IMR-90 (cell line): ENCODE measurements at regions not wholly inside any gene's neighbourhood (a gene's known extent, or its start where the extent isn't known, plus 50 kb on each side); places are given as distances from the start of the nearest gene placed in this dataset.

Source experiments
- ATAC-seq: fragments of 200-7000 bp; cut with Tn5 transposase; 2 replicates; pipeline ENCODE4 v1.9.1; 2020; ENCODE audit warnings: low read depth, mild to moderate bottlenecking, moderate library complexity
- BruUV-seq: library from RNA; stranded (reverse); fragments of 400-500 nt; replicated peaks from 2 replicates; lab custom pipeline; 2021; lab: Mats Ljungman, UMichigan
- CTCF ChIA-PET: fragments of 300-600 bp; formaldehyde crosslinking; extraction: SDS; loops from one replicate; lab custom pipeline; 2021; ENCODE audit warnings: antibody characterized with exemption; lab: Yijun Ruan, JAX
- POLR2A ChIA-PET: fragments of 300-600 bp; sonication (Branson Sonifier 250); formaldehyde crosslinking; loops from one replicate; lab custom pipeline; 2022; ENCODE audit warnings: antibody characterized with exemption; ENCODE audit not compliant: unreplicated experiment; lab: Charles Lee
- DNase-seq: peaks from one replicate; pipeline ENCODE4 v3.0.0; 2013
- H2AFZ ChIP-seq: replicated peaks from 2 replicates; pipeline ENCODE3; 2013; ENCODE audit warnings: low read length, mild to moderate bottlenecking; ENCODE audit not compliant: poor library complexity
- H2AK5ac ChIP-seq: 2 replicates; pipeline ENCODE4 v1.6.1; 2013; ENCODE audit warnings: low read depth, low read length, inconsistent platforms
- H2AK9ac ChIP-seq: replicated peaks from 2 replicates; pipeline ENCODE3; 2013; ENCODE audit warnings: mild to moderate bottlenecking, low read depth, low read length, moderate library complexity; ENCODE audit not compliant: poor library complexity
- H2BK120ac ChIP-seq: 2 replicates; pipeline ENCODE4 v1.6.1; 2013; ENCODE audit warnings: low read depth, low read length, inconsistent platforms
- H2BK15ac ChIP-seq: 3 replicates; pipeline ENCODE4 v1.6.1; 2013; ENCODE audit warnings: low read depth, low read length, inconsistent platforms
- H2BK20ac ChIP-seq: 2 replicates; pipeline ENCODE4 v1.6.1; 2013; ENCODE audit warnings: low read depth, mild to moderate bottlenecking, inconsistent platforms, low read length, moderate library complexity
- H2BK5ac ChIP-seq: 2 replicates; pipeline ENCODE4 v1.6.1; 2013; ENCODE audit warnings: mild to moderate bottlenecking, low read depth, low read length, inconsistent platforms; ENCODE audit not compliant: poor library complexity, severe bottlenecking
- H3K14ac ChIP-seq: replicated peaks from 2 replicates; pipeline ENCODE4 v1.6.1; 2013; ENCODE audit warnings: low read depth, low read length, inconsistent platforms
- H3K18ac ChIP-seq: 2 replicates; pipeline ENCODE4 v1.6.1; 2013; ENCODE audit warnings: low read depth, low read length, control low read depth
- H3K23ac ChIP-seq: 2 replicates; pipeline ENCODE4 v1.6.1; 2013; ENCODE audit warnings: low read depth, low read length, inconsistent platforms
- H3K27ac ChIP-seq: 2 replicates; pipeline ENCODE4 v1.5.1; 2013; ENCODE audit warnings: mild to moderate bottlenecking, control low read depth, low read length; ENCODE audit not compliant: insufficient read depth
- H3K27me3 ChIP-seq: 2 replicates; pipeline ENCODE4 v1.6.1; 2013; ENCODE audit warnings: low read length; ENCODE audit not compliant: control insufficient read depth, insufficient read depth
- H3K36me3 ChIP-seq: 2 replicates; pipeline ENCODE4 v1.6.1; 2013; ENCODE audit warnings: low read length, mixed read lengths; ENCODE audit not compliant: control insufficient read depth, insufficient read depth
- H3K4ac ChIP-seq: 2 replicates; pipeline ENCODE4 v1.6.1; 2013; ENCODE audit warnings: low read depth, low read length, inconsistent platforms
- H3K4me1 ChIP-seq: 2 replicates; pipeline ENCODE4 v1.6.1; 2013; ENCODE audit warnings: low read length, mixed read lengths; ENCODE audit not compliant: control insufficient read depth, insufficient read depth
- H3K4me2 ChIP-seq: 2 replicates; pipeline ENCODE4 v1.6.1; 2013; ENCODE audit warnings: low read depth, mild to moderate bottlenecking, control low read depth, low read length, moderate library complexity
- H3K4me3 ChIP-seq: 2 replicates; pipeline ENCODE4 v1.5.1; 2013; ENCODE audit warnings: low read depth, mild to moderate bottlenecking, control low read depth, low read length, moderate library complexity; ENCODE audit not compliant: insufficient read depth
- H3K56ac ChIP-seq: 2 replicates; pipeline ENCODE4 v1.6.1; 2013; ENCODE audit warnings: low read length, inconsistent platforms; ENCODE audit not compliant: insufficient read depth; ENCODE audit errors: extremely low read depth
- H3K79me1 ChIP-seq, 2 experiments: 2 replicates each; pipeline ENCODE4 v1.6.1; 2013; ENCODE audit warnings: low read length in 2 of 2, inconsistent platforms in 1 of 2, low read depth in 1 of 2
- H3K9ac ChIP-seq: 2 replicates; pipeline ENCODE4 v1.6.1; 2013; ENCODE audit warnings: low read depth, low read length, control low read depth
- H3K9me1 ChIP-seq: 2 replicates; pipeline ENCODE4 v1.6.1; 2013; ENCODE audit warnings: low read length, inconsistent platforms; ENCODE audit not compliant: insufficient read depth
- H3K9me3 ChIP-seq: 2 replicates; pipeline ENCODE4 v1.6.1; 2013; ENCODE audit warnings: low read length; ENCODE audit not compliant: control insufficient read depth, insufficient read depth
- H4K20me1 ChIP-seq: 2 replicates; pipeline ENCODE4 v1.6.1; 2013; ENCODE audit warnings: low read length, inconsistent platforms; ENCODE audit not compliant: insufficient read depth
- H4K5ac ChIP-seq: 2 replicates; pipeline ENCODE4 v1.6.1; 2013; ENCODE audit warnings: mild to moderate bottlenecking, low read depth, low read length, control low read depth
- H4K8ac ChIP-seq, 2 experiments: 2 replicates each; pipeline ENCODE4 v1.6.1; 2013; ENCODE audit warnings: low read depth in 2 of 2, low read length in 2 of 2, control low read depth in 1 of 2, inconsistent platforms in 1 of 2
- H4K91ac ChIP-seq: 2 replicates; pipeline ENCODE4 v1.6.1; 2013; ENCODE audit warnings: low read depth, low read length, inconsistent platforms; ENCODE audit not compliant: insufficient read depth
- CEBPB ChIP-seq: IDR thresholded peaks from 2 replicates; pipeline ENCODE4 v1.6.1; 2012; ENCODE audit warnings: low read depth, low read length, improper control_type of control experiment
- CHD1 ChIP-seq: IDR thresholded peaks from 2 replicates; pipeline ENCODE4 v1.6.1; 2012; ENCODE audit warnings: low read depth, low read length, improper control_type of control experiment
- MXI1 ChIP-seq: IDR thresholded peaks from 2 replicates; pipeline ENCODE4 v1.6.1; 2012; ENCODE audit warnings: low read depth, mild to moderate bottlenecking, low read length, moderate library complexity, borderline replicate concordance
- POLR2A ChIP-seq: IDR thresholded peaks from 2 replicates; pipeline ENCODE4 v1.6.1; 2012; ENCODE audit warnings: mild to moderate bottlenecking, low read depth, low read length
- RCOR1 ChIP-seq: IDR thresholded peaks from 2 replicates; pipeline ENCODE4 v1.6.1; 2012; ENCODE audit warnings: mild to moderate bottlenecking, low read length, improper control_type of control experiment; ENCODE audit not compliant: insufficient replicate concordance
- RFX5 ChIP-seq: IDR thresholded peaks from 2 replicates; pipeline ENCODE4 v1.8.0; 2012; ENCODE audit warnings: low read depth, mild to moderate bottlenecking, low read length, moderate library complexity
- WGBS, 2 experiments: methylation state at CpG; one replicate each; pipeline versions ENCODE4 v1.1.5 to v1.1.7; 2013; ENCODE audit warnings: missing lambda C conversion rate in 2 of 2; ENCODE audit not compliant: insufficient read length in 1 of 2; ENCODE audit errors: extremely low coverage in 2 of 2; 5-methylcytosine and 5-hydroxymethylcytosine counted together
- dilution Hi-C: fragments of 300-500 bp; cut with HindIII; formaldehyde crosslinking; loops from one replicate; pipeline ENCODE4 v1.14.3; 2018; ENCODE audit warnings: low sequenced_read_pairs; ENCODE audit not compliant: unreplicated experiment
- in situ Hi-C: fragments of 300-500 bp; cut with MboI; formaldehyde crosslinking; loops from 3 replicates; pipeline ENCODE4 v1.14.3; 2019; ENCODE audit warnings: low sequenced_read_pairs, inconsistent platforms, mixed read lengths
- intact Hi-C: fragments of 100-400 bp; cut with micrococcal nuclease; formaldehyde crosslinking; loops from 2 replicates; pipeline ENCODE4 v1.10.0; 2022

GRCh38 chr1:201637282-201638079 lies 98.6 kb downstream of the NAV1 start:
- dilution Hi-C loops = no loop called here
- H3K14ac ChIP-seq = peak overlapping the region; percentile 94
- peaks cover 48% of the 10 kb centered on the region for H3K9me1 ChIP-seq
- peak overlapping the region; percentile 84 for H2BK20ac ChIP-seq
- POLR2A ChIA-PET = interaction anchor here (0.8 to 1.1 kb wide), 2 partner anchors 11 to 14 kb away, joined by 3 to 4 read pairs; no protein-coding TSS in a partner anchor
- no CpG with 5 or more reads among the region's 4 CpGs for WGBS, 2 experiments
- peak overlapping the region; percentile 99 for H2BK120ac ChIP-seq
- H3K9ac ChIP-seq = no peak overlapping the region
- no peaks in the 10 kb centered on the region for H3K27me3 ChIP-seq
- H4K20me1 ChIP-seq = no peaks in the 10 kb centered on the region; the same call in 1 of the 2 replicates
- no peak overlapping the region for H2AFZ ChIP-seq
- H3K4ac ChIP-seq = peak overlapping the region; percentile 94
- DNase-seq (peak; percentile 68), ATAC-seq (no peak)
- H3K27ac ChIP-seq = peak overlapping the region; percentile 56
- in situ Hi-C loops = no loop called here
- peak overlapping the region; percentile 79 for H2BK15ac ChIP-seq
- no TSS peak for BruUV-seq
- no peak overlapping the region for H3K4me3 ChIP-seq
- H3K36me3 ChIP-seq = peaks cover 1% of the 10 kb centered on the region; the same call in 1 of the 2 replicates
- peak overlapping the region; percentile 9; the same call in 1 of the 2 replicates for H4K5ac ChIP-seq
- peak overlapping the region; percentile 62; the same call in 1 of the 2 replicates for H3K23ac ChIP-seq
- peaks cover 51 to 78% of the 10 kb centered on the region in 2 experiments for H3K79me1 ChIP-seq
- H3K56ac ChIP-seq = peak overlapping the region; percentile 39; the same call in 1 of the 2 replicates
- peak overlapping the region; percentile 75 for H4K91ac ChIP-seq
- H3K18ac ChIP-seq = peak overlapping the region; percentile 49
- intact Hi-C loops = no loop called here
- CTCF ChIA-PET = no interaction called here
- TF ChIP-seq RCOR1 (no peak), CEBPB (0 out of 2 replicates have a peak, but pooled peaks have one; percentile 5), POLR2A (no peak), MXI1 (no peak), CHD1 (no peak), RFX5 (no peak)
- H2BK5ac ChIP-seq = peak overlapping the region; percentile 62
- H2AK5ac ChIP-seq = peak overlapping the region; percentile 98
- peaks cover 56% of the 10 kb centered on the region for H3K4me1 ChIP-seq
- H3K4me2 ChIP-seq = no peak overlapping the region
- H4K8ac ChIP-seq = peak overlapping the region; percentile 48 to 78
- H2AK9ac ChIP-seq = peak overlapping the region; percentile 4
- no peaks in the 10 kb centered on the region for H3K9me3 ChIP-seq
